ENCODE measurements at regions not wholly inside any gene's neighbourhood (a gene's known extent, or its start where the extent isn't known, plus 50 kb on each side); places are given as distances from the start of the nearest gene placed in this dataset.
"Not testable (repeated sequence)": the region's sequence is repeated elsewhere in the genome, so short reads cannot be mapped to it uniquely, and the experiment has no call there.

DNA sequence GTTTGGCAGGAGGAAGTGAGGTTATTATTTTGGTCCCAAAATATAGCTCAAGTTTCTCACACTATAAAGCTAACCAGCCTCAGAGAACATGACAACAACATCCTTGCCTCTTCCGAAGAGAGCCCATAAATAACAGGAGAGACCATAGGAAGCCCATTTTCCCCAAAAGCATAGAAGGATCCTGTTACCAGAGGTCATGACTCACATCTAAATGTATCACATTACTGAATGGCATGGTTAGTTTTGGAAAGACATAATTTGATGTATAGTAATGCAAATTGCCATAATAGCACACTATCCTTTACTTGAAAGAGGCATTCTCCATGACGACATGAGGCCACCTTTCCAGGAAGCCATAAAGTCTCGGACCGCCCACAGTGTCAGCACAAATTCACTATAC lies 238.8 kb upstream of the GRIA3 start:
- no peaks in the 10 kb centered on the region for H3K36me3 ChIP-seq (ENCODE audit: control insufficient read depth, insufficient read depth, low read length)
- ChIA-PET CTCF (no interaction called here), POLR2A (interaction anchor here (0.6 kb wide), 1 partner anchor 23 kb away, joined by 4 read pairs; no protein-coding TSS in a partner anchor)
- no peaks in the 10 kb centered on the region for H3K27me3 ChIP-seq (ENCODE audit: control insufficient read depth, insufficient read depth, low read length)
- TF ChIP-seq, protein P1, sequence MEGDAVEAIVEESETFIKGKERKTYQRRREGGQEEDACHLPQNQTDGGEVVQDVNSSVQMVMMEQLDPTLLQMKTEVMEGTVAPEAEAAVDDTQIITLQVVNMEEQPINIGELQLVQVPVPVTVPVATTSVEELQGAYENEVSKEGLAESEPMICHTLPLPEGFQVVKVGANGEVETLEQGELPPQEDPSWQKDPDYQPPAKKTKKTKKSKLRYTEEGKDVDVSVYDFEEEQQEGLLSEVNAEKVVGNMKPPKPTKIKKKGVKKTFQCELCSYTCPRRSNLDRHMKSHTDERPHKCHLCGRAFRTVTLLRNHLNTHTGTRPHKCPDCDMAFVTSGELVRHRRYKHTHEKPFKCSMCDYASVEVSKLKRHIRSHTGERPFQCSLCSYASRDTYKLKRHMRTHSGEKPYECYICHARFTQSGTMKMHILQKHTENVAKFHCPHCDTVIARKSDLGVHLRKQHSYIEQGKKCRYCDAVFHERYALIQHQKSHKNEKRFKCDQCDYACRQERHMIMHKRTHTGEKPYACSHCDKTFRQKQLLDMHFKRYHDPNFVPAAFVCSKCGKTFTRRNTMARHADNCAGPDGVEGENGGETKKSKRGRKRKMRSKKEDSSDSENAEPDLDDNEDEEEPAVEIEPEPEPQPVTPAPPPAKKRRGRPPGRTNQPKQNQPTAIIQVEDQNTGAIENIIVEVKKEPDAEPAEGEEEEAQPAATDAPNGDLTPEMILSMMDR (IDR thresholded peaks at IDR 0.05; ENCODE audit: insufficient read depth, low read depth, low read length) = no peak
- no peak overlapping the region for H3K4me3 ChIP-seq (ENCODE audit: low read depth, low read length)
- no peak for DNase-seq (ENCODE audit: low read depth)

DNA sequence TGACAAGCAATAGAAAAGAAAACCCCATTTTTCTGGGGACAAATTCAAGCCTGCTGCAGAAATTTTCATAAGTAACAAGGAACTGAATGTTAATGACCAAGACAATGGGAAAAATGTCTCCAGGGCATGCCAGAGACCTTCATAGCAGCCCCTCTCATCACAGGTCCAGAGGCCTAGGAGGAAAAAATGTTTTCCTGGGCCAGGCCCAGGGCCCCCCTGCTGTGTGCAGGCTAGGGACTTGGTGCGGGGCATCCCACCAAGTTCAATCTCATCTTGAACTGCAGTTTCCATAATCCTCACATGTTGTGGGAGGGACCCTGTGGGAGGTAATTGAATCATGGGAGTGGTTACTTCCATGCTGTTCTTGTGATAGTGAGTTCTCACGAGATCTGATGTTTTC lies 211.5 kb upstream of the GRIA3 start:
- TF ChIP-seq, protein P1 (IDR thresholded peaks at IDR 0.05; ENCODE audit: insufficient read depth, low read depth, low read length) = no peak
- Histone ChIP-seq H3K4me3 (ENCODE audit: low read depth, low read length) (no peak overlapping the region), H3K36me3 (ENCODE audit: control insufficient read depth, insufficient read depth, low read length) (no peaks in the 10 kb centered on the region), H3K27me3 (ENCODE audit: control insufficient read depth, insufficient read depth, low read length) (no peaks in the 10 kb centered on the region)
- CTCF ChIA-PET = no interaction called here
- POLR2A ChIA-PET = no interaction called here
- no peak for DNase-seq (ENCODE audit: low read depth)

DNA sequence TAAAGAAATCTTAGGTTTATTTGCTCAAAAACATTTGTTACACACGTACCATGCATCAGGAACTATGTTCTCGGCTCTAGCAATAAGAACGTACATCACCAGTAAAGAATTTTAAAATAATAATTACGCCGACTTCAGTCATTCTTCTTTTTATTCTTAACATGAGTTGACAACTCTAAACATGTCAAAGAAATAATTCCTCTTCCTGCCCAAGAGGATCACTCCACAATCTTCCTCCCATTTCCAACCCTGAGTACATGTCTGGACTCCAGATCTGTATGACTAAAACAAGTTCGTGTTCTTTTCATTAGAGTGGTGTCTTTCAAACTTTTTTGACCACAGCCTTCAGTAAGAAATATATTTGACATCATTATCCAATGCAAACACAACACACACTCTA lies 201.6 kb upstream of the GRIA3 start:
- ChIA-PET POLR2A (no interaction called here), CTCF (no interaction called here)
- TF ChIP-seq, protein P1 (IDR thresholded peaks at IDR 0.05; ENCODE audit: insufficient read depth, low read depth, low read length) = no peak
- Histone ChIP-seq H3K27me3 (ENCODE audit: control insufficient read depth, insufficient read depth, low read length) (no peaks in the 10 kb centered on the region), H3K4me3 (ENCODE audit: low read depth, low read length) (no peak overlapping the region), H3K36me3 (ENCODE audit: control insufficient read depth, insufficient read depth, low read length) (no peaks in the 10 kb centered on the region)
- DNase-seq (ENCODE audit: low read depth) = no peak

DNA sequence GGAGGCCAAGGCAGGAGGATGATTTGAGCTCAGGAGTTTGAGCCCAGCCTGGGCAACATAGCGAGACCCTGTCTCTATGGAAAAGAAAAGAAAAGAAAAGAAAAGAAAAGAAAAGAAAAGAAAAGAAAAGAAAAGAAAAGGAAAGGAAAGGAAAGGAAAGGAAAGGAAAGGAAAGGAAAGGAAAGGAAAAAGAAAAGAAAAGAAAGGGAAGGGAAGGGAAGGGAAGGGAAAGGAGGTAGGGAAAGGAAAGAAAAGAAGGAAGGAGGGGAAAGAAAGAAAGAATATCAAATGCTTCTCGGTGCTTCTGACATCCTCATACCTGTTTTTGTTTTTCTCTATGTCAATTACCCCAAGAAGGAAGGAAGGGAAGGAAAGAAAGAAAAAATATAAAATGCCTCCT lies 181.2 kb upstream of the GRIA3 start:
- POLR2A ChIA-PET; DNase-seq (ENCODE audit: low read depth); H3K36me3 ChIP-seq (ENCODE audit: control insufficient read depth, insufficient read depth, low read length); H3K4me3 ChIP-seq (ENCODE audit: low read depth, low read length); H3K27me3 ChIP-seq (ENCODE audit: control insufficient read depth, insufficient read depth, low read length); CTCF ChIA-PET: not testable (repeated sequence)

DNA sequence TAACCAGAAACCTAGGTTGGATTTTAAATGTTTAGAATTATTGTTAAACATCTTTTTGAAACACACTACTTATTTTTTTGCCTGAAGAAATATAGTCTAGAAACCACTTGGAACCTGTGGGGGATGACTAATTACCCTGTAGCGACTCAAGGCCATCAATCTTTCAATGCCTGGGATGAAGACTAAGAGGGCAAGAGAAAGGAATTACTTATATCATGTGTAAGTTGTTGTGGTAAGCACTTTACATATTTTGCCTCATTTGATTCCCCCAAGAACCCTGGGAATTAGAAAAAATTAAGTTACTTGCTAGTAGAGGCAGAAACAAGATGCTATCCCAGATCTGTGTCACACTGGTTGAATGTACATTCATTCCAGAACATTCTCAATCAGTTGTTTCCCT lies 170.9 kb upstream of the GRIA3 start:
- ChIA-PET CTCF (no interaction called here), POLR2A (no interaction called here)
- DNase-seq (ENCODE audit: low read depth) = no peak
- Histone ChIP-seq H3K4me3 (ENCODE audit: low read depth, low read length) (no peak overlapping the region), H3K36me3 (ENCODE audit: control insufficient read depth, insufficient read depth, low read length) (no peaks in the 10 kb centered on the region), H3K27me3 (ENCODE audit: control insufficient read depth, insufficient read depth, low read length) (no peaks in the 10 kb centered on the region)
- TF ChIP-seq, protein P1 (IDR thresholded peaks at IDR 0.05; ENCODE audit: insufficient read depth, low read depth, low read length) = no peak

DNA sequence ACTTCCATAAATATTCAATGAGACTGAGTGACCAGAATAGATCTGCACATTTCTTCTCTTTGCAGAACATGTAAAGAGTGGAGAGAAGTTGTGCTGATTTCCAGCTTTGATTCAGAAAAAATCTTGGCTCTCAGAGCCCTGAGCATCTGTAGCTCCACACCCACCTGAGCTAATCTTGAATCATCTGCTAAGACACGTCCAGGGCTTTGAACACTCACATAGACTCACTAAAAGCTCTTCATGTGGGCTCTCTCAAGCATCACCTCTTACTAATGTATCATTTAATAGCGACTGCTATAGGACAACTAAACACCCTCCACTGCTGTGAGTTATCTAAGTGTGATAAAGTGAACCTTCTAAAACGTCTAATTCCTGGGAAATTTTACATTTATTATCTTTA lies 147.7 kb upstream of the GRIA3 start:
- H3K27me3 ChIP-seq (ENCODE audit: control insufficient read depth, insufficient read depth, low read length) = no peaks in the 10 kb centered on the region
- no peak for DNase-seq (ENCODE audit: low read depth)
- CTCF ChIA-PET = no interaction called here
- POLR2A ChIA-PET = no interaction called here
- no peak overlapping the region for H3K4me3 ChIP-seq (ENCODE audit: low read depth, low read length)
- TF ChIP-seq, protein P1 (IDR thresholded peaks at IDR 0.05; ENCODE audit: insufficient read depth, low read depth, low read length) = no peak
- H3K36me3 ChIP-seq (ENCODE audit: control insufficient read depth, insufficient read depth, low read length) = no peaks in the 10 kb centered on the region
